ENCODE measurements at regions not wholly inside any gene's neighbourhood (a gene's known extent, or its start where the extent isn't known, plus 50 kb on each side); places are given as distances from the start of the nearest gene placed in this dataset.

DNA sequence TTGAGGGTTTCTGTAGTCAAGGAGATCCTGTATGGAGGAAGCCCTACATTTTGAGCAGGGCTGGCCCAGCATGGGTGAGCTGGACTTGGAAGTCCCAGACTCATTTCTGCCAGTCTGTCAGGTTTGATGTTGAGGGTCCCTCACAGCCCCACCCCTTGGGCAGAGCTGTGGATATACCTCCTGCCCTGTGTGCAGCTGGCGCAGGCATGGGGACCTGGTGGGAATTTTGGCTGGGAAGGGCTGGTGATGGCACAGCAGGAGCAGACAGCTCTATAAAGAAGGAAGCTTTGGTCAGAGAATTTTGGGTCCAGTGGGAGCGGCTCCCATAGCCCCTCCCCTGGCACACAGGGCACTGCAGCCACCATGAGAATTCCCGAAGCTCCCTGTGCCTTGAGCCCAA, 482.6 kb downstream of the RPS24 start:
- TF ChIP-seq POLR2A (IDR thresholded peaks at IDR 0.05) (no peak), EP300 (IDR thresholded peaks at IDR 0.05) (no peak)
- TF ChIP-seq, protein P1, sequence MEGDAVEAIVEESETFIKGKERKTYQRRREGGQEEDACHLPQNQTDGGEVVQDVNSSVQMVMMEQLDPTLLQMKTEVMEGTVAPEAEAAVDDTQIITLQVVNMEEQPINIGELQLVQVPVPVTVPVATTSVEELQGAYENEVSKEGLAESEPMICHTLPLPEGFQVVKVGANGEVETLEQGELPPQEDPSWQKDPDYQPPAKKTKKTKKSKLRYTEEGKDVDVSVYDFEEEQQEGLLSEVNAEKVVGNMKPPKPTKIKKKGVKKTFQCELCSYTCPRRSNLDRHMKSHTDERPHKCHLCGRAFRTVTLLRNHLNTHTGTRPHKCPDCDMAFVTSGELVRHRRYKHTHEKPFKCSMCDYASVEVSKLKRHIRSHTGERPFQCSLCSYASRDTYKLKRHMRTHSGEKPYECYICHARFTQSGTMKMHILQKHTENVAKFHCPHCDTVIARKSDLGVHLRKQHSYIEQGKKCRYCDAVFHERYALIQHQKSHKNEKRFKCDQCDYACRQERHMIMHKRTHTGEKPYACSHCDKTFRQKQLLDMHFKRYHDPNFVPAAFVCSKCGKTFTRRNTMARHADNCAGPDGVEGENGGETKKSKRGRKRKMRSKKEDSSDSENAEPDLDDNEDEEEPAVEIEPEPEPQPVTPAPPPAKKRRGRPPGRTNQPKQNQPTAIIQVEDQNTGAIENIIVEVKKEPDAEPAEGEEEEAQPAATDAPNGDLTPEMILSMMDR (IDR thresholded peaks at IDR 0.05): no peak

Measured in tibial nerve (tissue), 4 donors.